SK-N-DZ (cell line): ENCODE measurements at regions not wholly inside any gene's neighbourhood (a gene's known extent, or its start where the extent isn't known, plus 50 kb on each side); places are given as distances from the start of the nearest gene placed in this dataset.

Source experiments
- DNase-seq: peaks from one replicate; pipeline ENCODE4 v3.0.0-alpha.2; 2015; ENCODE audit warnings: low spot score

- DNase-seq, result no peak
Measured at GRCh38 chr5:147965715-147966114, 59.4 kb upstream of the C5orf46 start.

DNA sequence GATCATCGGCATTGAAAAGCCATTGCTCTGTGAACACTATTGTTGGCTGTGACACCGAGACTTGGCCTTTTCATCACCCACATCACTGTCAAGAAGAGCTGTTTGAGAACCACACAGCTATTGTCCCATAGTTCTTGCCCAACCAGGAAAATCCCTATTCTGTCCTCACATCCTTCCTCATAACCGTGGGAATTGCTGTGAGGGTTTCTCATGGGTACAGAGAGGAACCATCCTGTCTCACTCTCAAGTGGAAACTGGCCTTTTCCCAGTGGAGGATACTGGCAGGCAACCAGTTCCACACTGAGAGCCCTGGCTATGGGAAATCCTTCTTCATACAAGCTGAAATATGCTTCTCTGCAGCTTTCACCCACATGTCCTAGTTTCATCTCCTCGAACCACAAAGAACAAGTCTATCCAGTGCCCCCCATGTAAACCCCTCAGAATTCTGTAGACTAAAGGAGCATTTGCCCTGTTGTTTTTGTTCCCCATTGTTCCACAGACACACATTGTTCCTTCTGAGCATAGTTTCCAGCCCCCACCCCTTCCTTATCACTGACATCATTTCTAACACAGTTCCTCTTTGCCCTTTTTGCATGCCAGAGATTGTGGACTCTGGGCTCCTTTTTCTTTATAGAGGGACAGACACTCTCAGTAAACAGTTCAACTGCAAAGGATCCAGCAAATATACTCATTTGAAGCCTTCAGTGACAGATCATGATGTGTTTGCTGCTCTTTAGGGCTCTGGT is 57.8 kb upstream of the C5orf46 start:
- no peak for DNase-seq

DNA sequence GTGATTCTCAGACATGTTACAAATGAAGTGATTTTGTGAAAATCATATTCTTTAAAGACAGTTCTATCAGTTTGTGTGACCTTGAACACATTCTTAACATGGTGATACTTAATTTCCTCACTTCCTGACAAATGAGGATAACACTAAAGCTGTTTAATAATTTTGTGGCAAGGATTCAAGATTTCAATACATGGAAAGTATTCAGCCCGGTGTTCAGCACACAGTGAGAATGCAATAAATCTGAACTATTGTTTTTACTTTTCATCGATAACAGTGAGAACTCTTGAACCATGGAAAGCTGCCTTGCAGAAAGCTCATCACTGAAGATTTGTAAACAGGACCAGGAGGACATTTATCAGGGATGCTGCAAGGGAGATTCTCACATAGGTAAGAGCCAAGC is 57.1 kb upstream of the C5orf46 start:
- DNase-seq, result no peak

DNA sequence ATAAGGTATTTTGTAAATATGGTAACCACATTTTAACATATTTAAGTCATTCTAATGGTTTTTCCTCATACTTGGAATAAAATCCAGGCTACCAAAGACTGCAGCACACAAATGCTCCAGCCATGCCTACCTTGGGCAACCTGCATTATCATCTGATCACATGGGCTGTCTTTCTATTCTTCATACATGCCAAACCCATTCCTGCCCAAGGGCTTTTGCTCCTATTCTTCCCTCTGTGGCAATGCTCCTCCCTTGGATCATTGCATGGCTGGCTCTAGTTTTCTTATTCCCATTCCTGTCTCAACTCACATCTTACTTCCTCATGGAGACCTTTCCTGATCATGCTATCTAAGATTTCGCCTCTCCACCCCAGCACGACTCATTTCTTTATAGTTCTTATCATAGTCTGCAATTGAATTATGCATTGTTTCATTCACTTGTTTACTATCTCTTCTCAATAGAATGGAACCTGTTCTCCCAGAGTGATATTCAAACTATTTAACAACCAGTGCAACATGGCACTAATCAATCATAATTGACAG is 54.9 kb upstream of the C5orf46 start:
- no peak for DNase-seq

GRCh38 chr5:147957901-147958300 is 51.6 kb upstream of the C5orf46 start:
- no peak for DNase-seq

DNA sequence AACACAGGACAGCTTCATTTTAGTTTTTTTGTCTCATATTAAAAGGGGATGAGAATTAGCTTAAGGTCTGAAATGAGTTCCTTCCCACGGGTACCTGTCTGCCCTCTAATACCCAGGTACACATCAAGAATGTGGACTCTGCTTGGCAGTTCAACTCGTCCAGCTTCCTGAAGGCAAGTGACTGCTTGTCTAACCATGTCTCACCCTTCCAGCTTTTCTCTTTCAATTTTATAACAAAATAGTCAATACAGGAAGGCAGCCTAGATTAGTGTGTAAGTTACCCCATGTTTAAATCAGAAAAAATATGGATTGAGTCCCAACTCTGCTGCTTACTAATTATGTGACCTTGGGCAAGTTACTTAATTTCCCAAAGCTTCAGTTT is 50.5 kb upstream of the C5orf46 start:
- no peak for DNase-seq

DNA sequence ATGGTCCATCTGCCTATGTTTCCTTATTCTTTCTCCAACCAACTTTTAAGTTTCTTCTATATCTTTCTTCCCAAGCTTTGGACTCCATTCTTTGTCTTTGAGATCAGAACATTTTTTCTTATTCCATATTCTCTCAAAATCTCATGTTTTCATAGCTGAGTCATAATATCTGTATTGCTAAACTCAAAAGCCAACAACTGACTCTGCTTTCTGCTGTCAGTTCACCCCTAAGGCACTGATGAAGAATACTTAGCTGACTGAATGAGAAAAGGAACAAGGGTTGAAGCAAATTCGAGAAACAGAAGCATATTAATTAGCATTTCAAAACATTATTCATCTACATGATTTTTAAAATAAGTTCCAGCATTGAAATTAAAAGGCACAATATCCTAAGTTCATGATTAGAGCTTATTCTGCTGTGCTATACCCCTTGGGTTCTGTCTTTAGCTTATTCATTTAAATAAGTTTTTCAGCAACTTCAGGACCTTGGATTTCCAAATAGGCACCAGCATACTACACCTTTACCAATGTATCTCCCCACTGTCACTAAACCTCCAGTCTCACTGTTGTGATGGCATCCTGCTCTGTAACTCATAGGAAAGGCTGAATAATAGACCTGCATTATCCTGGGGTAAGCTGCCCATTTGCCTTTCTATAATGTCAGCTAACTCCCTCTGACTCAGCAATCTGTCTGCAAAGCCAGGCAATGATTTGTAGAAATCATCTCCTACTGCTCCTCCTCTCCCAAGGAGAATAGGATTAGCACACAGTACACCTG is 49.9 kb upstream of the C5orf46 start:
- DNase-seq, result no peak
